Trophoblast cell (in vitro differentiated cells and primary cell): ENCODE measurements at regions not wholly inside any gene's neighbourhood (a gene's known extent, or its start where the extent isn't known, plus 50 kb on each side); places are given as distances from the start of the nearest gene placed in this dataset.

Experiments
- DNase-seq, 2 donors: peaks; one replicate each; pipeline ENCODE4 v3.0.0-alpha.2; 2016
- H2AFZ ChIP-seq: 2 replicates; pipeline ENCODE4 v1.6.1; 2013; ENCODE audit warnings: low read length, moderate library complexity, mild to moderate bottlenecking; ENCODE audit not compliant: insufficient read depth, poor library complexity
- H2AK5ac ChIP-seq: 2 replicates; pipeline ENCODE4 v1.6.1; 2013; ENCODE audit warnings: mild to moderate bottlenecking, low read length
- H2BK120ac ChIP-seq: 2 replicates; pipeline ENCODE4 v1.6.1; 2013; ENCODE audit warnings: low read length, mild to moderate bottlenecking, moderate library complexity; ENCODE audit not compliant: insufficient read depth, poor library complexity
- H2BK12ac ChIP-seq: 2 replicates; pipeline ENCODE4 v1.6.1; 2013; ENCODE audit warnings: mild to moderate bottlenecking, low read length, moderate library complexity
- H2BK5ac ChIP-seq: 2 replicates; pipeline ENCODE4 v1.6.1; 2013; ENCODE audit warnings: low read length, low read depth, moderate library complexity, mild to moderate bottlenecking; ENCODE audit not compliant: poor library complexity
- H3K14ac ChIP-seq: 2 replicates; pipeline ENCODE4 v1.6.1; 2013; ENCODE audit warnings: mild to moderate bottlenecking, low read length
- H3K18ac ChIP-seq: 2 replicates; pipeline ENCODE4 v1.6.1; 2013; ENCODE audit warnings: mild to moderate bottlenecking, low read length
- H3K23ac ChIP-seq: 2 replicates; pipeline ENCODE4 v1.6.1; 2013; ENCODE audit warnings: low read length
- H3K27ac ChIP-seq: 2 replicates; pipeline ENCODE4 v1.5.1; 2013; ENCODE audit warnings: low read depth, mild to moderate bottlenecking, inconsistent platforms, low read length, moderate library complexity
- H3K27me3 ChIP-seq: 2 replicates; pipeline ENCODE4 v1.6.1; 2013; ENCODE audit warnings: inconsistent platforms, mild to moderate bottlenecking, low read length, moderate library complexity; ENCODE audit not compliant: insufficient read depth
- H3K36me3 ChIP-seq, 2 experiments: 1 replicate in 1 of 2; 2 replicates in 1 of 2; pipeline ENCODE4 v1.6.1; 2013; ENCODE audit warnings: low read length in 2 of 2, mild to moderate bottlenecking in 2 of 2, moderate library complexity in 1 of 2; ENCODE audit not compliant: insufficient read depth in 2 of 2, control insufficient read depth in 1 of 2
- H3K4ac ChIP-seq: 2 replicates; pipeline ENCODE4 v1.6.1; 2013; ENCODE audit warnings: low read depth, mild to moderate bottlenecking, low read length, moderate library complexity
- H3K4me1 ChIP-seq, 2 experiments: 1 replicate in 1 of 2; 2 replicates in 1 of 2; pipeline ENCODE4 v1.6.1; 2013; ENCODE audit warnings: low read length in 2 of 2, mild to moderate bottlenecking in 2 of 2, moderate library complexity in 1 of 2; ENCODE audit not compliant: insufficient read depth in 2 of 2, control insufficient read depth in 1 of 2
- H3K4me2 ChIP-seq: 2 replicates; pipeline ENCODE4 v1.6.1; 2013; ENCODE audit warnings: inconsistent platforms, mild to moderate bottlenecking, low read length, moderate library complexity
- H3K4me3 ChIP-seq: 2 replicates; pipeline ENCODE4 v1.5.1; 2013; ENCODE audit warnings: mild to moderate bottlenecking, low read depth, low read length, inconsistent platforms
- H3K79me1 ChIP-seq: one replicate; pipeline ENCODE4 v1.6.1; 2013; ENCODE audit warnings: low read length
- H3K79me2 ChIP-seq: 2 replicates; pipeline ENCODE4 v1.6.1; 2013; ENCODE audit warnings: low read length, mild to moderate bottlenecking; ENCODE audit not compliant: control insufficient read depth, insufficient read depth, poor library complexity
- H3K9ac ChIP-seq: 2 replicates; pipeline ENCODE4 v1.6.1; 2013; ENCODE audit warnings: mild to moderate bottlenecking, low read length
- H3K9me3 ChIP-seq: 2 replicates; pipeline ENCODE4 v1.6.1; 2013; ENCODE audit warnings: low read depth, mild to moderate bottlenecking, control low read depth, inconsistent platforms, low read length; ENCODE audit not compliant: insufficient read depth
- H4K12ac ChIP-seq: 2 replicates; pipeline ENCODE4 v1.6.1; 2013; ENCODE audit warnings: low read depth, mild to moderate bottlenecking, low read length, moderate library complexity
- H4K8ac ChIP-seq: 2 replicates; pipeline ENCODE4 v1.6.1; 2013; ENCODE audit warnings: low read depth, mild to moderate bottlenecking, low read length, moderate library complexity
- H4K91ac ChIP-seq: one replicate; pipeline ENCODE4 v1.6.1; 2013; ENCODE audit warnings: low read depth, mild to moderate bottlenecking, low read length, moderate library complexity
- WGBS: extraction: QIAGEN DNeasy Blood & Tissue Kit; methylation state at CpG from one replicate; pipeline ENCODE4 v1.1.7; 2013; ENCODE audit warnings: missing lambda C conversion rate; ENCODE audit not compliant: insufficient read length, insufficient coverage; ENCODE audit errors: extremely low coverage; 5-methylcytosine and 5-hydroxymethylcytosine counted together

- no peaks in the 10 kb centered on the region for H3K36me3 ChIP-seq
- no peaks in the 10 kb centered on the region for H3K79me2 ChIP-seq
- H3K4ac ChIP-seq, result no peak overlapping the region
- no peak overlapping the region for H3K4me3 ChIP-seq
- no peak overlapping the region for H3K18ac ChIP-seq
- H4K12ac ChIP-seq, result no peak overlapping the region
- no CpG with 5 or more reads among the region's 1 CpG for WGBS
- H3K9ac ChIP-seq, result no peak overlapping the region
- peak in 1 of 2 donors; percentile 1 for DNase-seq
- H3K23ac ChIP-seq, result no peak overlapping the region
- no peak overlapping the region for H2BK120ac ChIP-seq
- H3K14ac ChIP-seq, result no peak overlapping the region
- no peaks in the 10 kb centered on the region for H3K4me1 ChIP-seq
- no peaks in the 10 kb centered on the region for H3K9me3 ChIP-seq
- H2AK5ac ChIP-seq, result no peak overlapping the region
- no peaks in the 10 kb centered on the region for H3K79me1 ChIP-seq
- H2BK5ac ChIP-seq, result no peak overlapping the region
- H3K27ac ChIP-seq, result no peak overlapping the region
- H3K4me2 ChIP-seq, result no peak overlapping the region
- no peak overlapping the region for H2AFZ ChIP-seq
- no peak overlapping the region for H4K91ac ChIP-seq
- no peak overlapping the region for H2BK12ac ChIP-seq
- H3K27me3 ChIP-seq, result no peaks in the 10 kb centered on the region
- no peak overlapping the region for H4K8ac ChIP-seq
Measured at GRCh38 chrX:25810202-25810601, 327.9 kb upstream of the MAGEB18 start.

- no peaks in the 10 kb centered on the region for H3K27me3 ChIP-seq
- H3K79me1 ChIP-seq, result no peaks in the 10 kb centered on the region
- H3K4me2 ChIP-seq, result no peak overlapping the region
- H3K9me3 ChIP-seq, result no peaks in the 10 kb centered on the region
- no peak overlapping the region for H4K8ac ChIP-seq
- H2AK5ac ChIP-seq, result no peak overlapping the region
- no peak overlapping the region for H2BK120ac ChIP-seq
- no peak overlapping the region for H3K23ac ChIP-seq
- no peak overlapping the region for H3K4me3 ChIP-seq
- H2BK12ac ChIP-seq, result no peak overlapping the region
- no peak overlapping the region for H3K14ac ChIP-seq
- H4K91ac ChIP-seq, result no peak overlapping the region
- DNase-seq, result no peak
- H3K4me1 ChIP-seq, result no peaks in the 10 kb centered on the region
- no peak overlapping the region for H2BK5ac ChIP-seq
- no peak overlapping the region for H3K27ac ChIP-seq
- no peaks in the 10 kb centered on the region for H3K36me3 ChIP-seq
- no peak overlapping the region for H3K4ac ChIP-seq
- no peaks in the 10 kb centered on the region for H3K79me2 ChIP-seq
- H3K18ac ChIP-seq, result no peak overlapping the region
- no peak overlapping the region for H3K9ac ChIP-seq
- no peak overlapping the region for H4K12ac ChIP-seq
- no CpG with 5 or more reads among the region's 3 CpGs for WGBS
- H2AFZ ChIP-seq, result no peak overlapping the region
Measured at GRCh38 chrX:25819879-25820278, 318.3 kb upstream of the MAGEB18 start.

GRCh38 chrX:25851141-25851540 is 287.0 kb upstream of the MAGEB18 start:
- no peak overlapping the region for H4K12ac ChIP-seq
- no peak overlapping the region for H4K91ac ChIP-seq
- no peaks in the 10 kb centered on the region for H3K9me3 ChIP-seq
- H3K79me1 ChIP-seq, result no peaks in the 10 kb centered on the region
- no peak overlapping the region for H3K4ac ChIP-seq
- no peaks in the 10 kb centered on the region for H3K79me2 ChIP-seq
- no peak overlapping the region for H2AFZ ChIP-seq
- H3K18ac ChIP-seq, result no peak overlapping the region
- H3K14ac ChIP-seq, result no peak overlapping the region
- H3K27me3 ChIP-seq, result no peaks in the 10 kb centered on the region
- H3K4me3 ChIP-seq, result no peak overlapping the region
- no peak for DNase-seq
- H3K36me3 ChIP-seq, result no peaks in the 10 kb centered on the region
- H2BK5ac ChIP-seq, result no peak overlapping the region
- no peak overlapping the region for H3K9ac ChIP-seq
- no peak overlapping the region for H2BK120ac ChIP-seq
- no CpG with 5 or more reads among the region's 3 CpGs for WGBS
- H3K27ac ChIP-seq, result no peak overlapping the region
- no peak overlapping the region for H4K8ac ChIP-seq
- H3K23ac ChIP-seq, result no peak overlapping the region
- no peak overlapping the region for H2AK5ac ChIP-seq
- H3K4me1 ChIP-seq, result no peaks in the 10 kb centered on the region
- no peak overlapping the region for H2BK12ac ChIP-seq
- H3K4me2 ChIP-seq, result no peak overlapping the region

- DNase-seq, result no peak
Measured at GRCh38 chrX:25853002-25853479, 285.1 kb upstream of the MAGEB18 start.

More at GRCh38 chrX:25853002-25853479, 285.1 kb upstream of the MAGEB18 start:
- Histone ChIP-seq H3K4me2 (no peak overlapping the region), H4K91ac (no peak overlapping the region), H3K4me3 (no peak overlapping the region), H3K36me3 (no peaks in the 10 kb centered on the region), H3K14ac (no peak overlapping the region), H3K4ac (no peak overlapping the region), H4K12ac (no peak overlapping the region), H3K27ac (no peak overlapping the region), H2AK5ac (no peak overlapping the region), H3K9me3 (no peaks in the 10 kb centered on the region), H3K18ac (no peak overlapping the region), H3K79me2 (no peaks in the 10 kb centered on the region), H3K4me1 (no peaks in the 10 kb centered on the region), H3K9ac (no peak overlapping the region), H2BK12ac (no peak overlapping the region), H3K23ac (no peak overlapping the region), H2BK5ac (no peak overlapping the region), H4K8ac (no peak overlapping the region), H3K27me3 (no peaks in the 10 kb centered on the region), H3K79me1 (no peaks in the 10 kb centered on the region), H2AFZ (no peak overlapping the region), H2BK120ac (no peak overlapping the region)
- WGBS, result no CpG with 5 or more reads among the region's 3 CpGs
